PC-9 (cell line): ENCODE measurements at regions not wholly inside any gene's neighbourhood (a gene's known extent, or its start where the extent isn't known, plus 50 kb on each side); places are given as distances from the start of the nearest gene placed in this dataset.

Experiments
- CTCF ChIP-seq: fragments of 200-600 bp; sonication (generic); conservative IDR thresholded peaks from 2 replicates; pipeline ENCODE4 v1.6.1; 2017; ENCODE audit warnings: mixed run types, antibody characterized with exemption, mild to moderate bottlenecking, moderate library complexity
- EZH2 ChIP-seq: fragments of 200-600 bp; sonication (generic); IDR thresholded peaks from 2 replicates; pipeline ENCODE4 v1.8.0; 2017; ENCODE audit warnings: antibody characterized with exemption, low read depth

- TF ChIP-seq CTCF = no peak
- TF ChIP-seq EZH2 = no peak
Observed at GRCh38 chr4:119861731-119862130, 204.9 kb downstream of the MAD2L1 start.
